ENCODE measurements at regions not wholly inside any gene's neighbourhood (a gene's known extent, or its start where the extent isn't known, plus 50 kb on each side); places are given as distances from the start of the nearest gene placed in this dataset.
"Not testable (repeated sequence)": the region's sequence is repeated elsewhere in the genome, so short reads cannot be mapped to it uniquely, and the experiment has no call there.

- 54 to 56% methylated on average over 5 to 7 of the region's 10 CpGs for WGBS, 2 donors (ENCODE audit: low coverage in 1 of 2)
- Histone ChIP-seq H3K9me3 (no peaks in the 10 kb centered on the region), H3K36me3 (no peaks in the 10 kb centered on the region), H3K27ac (no peak overlapping the region), H3K27me3 (no peaks in the 10 kb centered on the region), H3K4me1 (no peaks in the 10 kb centered on the region), H3K4me3 (no peak overlapping the region)
- no peak for TF ChIP-seq CTCF (IDR thresholded peaks at IDR 0.05)
- TF ChIP-seq POLR2AphosphoS5 (IDR thresholded peaks at IDR 0.05), result no peak
- no peak for TF ChIP-seq EP300 (IDR thresholded peaks at IDR 0.05)
- TF ChIP-seq POLR2A (IDR thresholded peaks at IDR 0.05), result no peak
- ATAC-seq, result no peak
These were observed 342.3 kb downstream of the ZNF674 start for GRCh38 chrX:46202733-46203514.

- no peak for TF ChIP-seq POLR2A (IDR thresholded peaks at IDR 0.05)
- no peak for TF ChIP-seq EP300 (IDR thresholded peaks at IDR 0.05)
- no peak for TF ChIP-seq CTCF (IDR thresholded peaks at IDR 0.05)
- no peak for TF ChIP-seq POLR2AphosphoS5 (IDR thresholded peaks at IDR 0.05)
- 14 to 33% methylated on average over 1 of the region's 1 CpG for WGBS, 2 donors (ENCODE audit: low coverage in 1 of 2)
- Histone ChIP-seq H3K36me3 (no peaks in the 10 kb centered on the region), H3K4me1 (no peaks in the 10 kb centered on the region), H3K27ac (no peak overlapping the region), H3K27me3 (no peaks in the 10 kb centered on the region), H3K4me3 (no peak overlapping the region), H3K9me3 (no peaks in the 10 kb centered on the region)
- no peak for ATAC-seq
These were observed 344.8 kb downstream of the ZNF674 start for GRCh38 chrX:46200413-46200812.

- Histone ChIP-seq H3K27me3 (no peaks in the 10 kb centered on the region), H3K27ac (no peak overlapping the region), H3K4me1 (no peaks in the 10 kb centered on the region), H3K36me3 (no peaks in the 10 kb centered on the region), H3K4me3 (no peak overlapping the region), H3K9me3 (no peaks in the 10 kb centered on the region)
- TF ChIP-seq EP300 (IDR thresholded peaks at IDR 0.05) (no peak), CTCF (IDR thresholded peaks at IDR 0.05) (no peak), POLR2AphosphoS5 (IDR thresholded peaks at IDR 0.05) (no peak), POLR2A (IDR thresholded peaks at IDR 0.05) (no peak)
- ATAC-seq, result no peak
- WGBS, 2 donors (ENCODE audit: low coverage in 1 of 2), result 80 to 100% methylated on average over 1 of the region's 1 CpG
These were observed 346.4 kb downstream of the ZNF674 start for GRCh38 chrX:46198858-46199257.

GRCh38 chrX:46186811-46187106 lies 358.5 kb downstream of the ZNF674 start:
- not testable (repeated sequence) for H3K27me3 ChIP-seq, H3K27ac ChIP-seq, H3K4me3 ChIP-seq, ATAC-seq, H3K9me3 ChIP-seq, H3K4me1 ChIP-seq, H3K36me3 ChIP-seq
- WGBS, 2 donors (ENCODE audit: low coverage in 1 of 2), result 45% methylated on average over 2 of the region's 2 CpGs; no CpG with 5 or more reads in 1 of the 2 donors

- no peak overlapping the region for H3K27ac ChIP-seq
- no peaks in the 10 kb centered on the region for H3K36me3 ChIP-seq
- WGBS, 2 donors (ENCODE audit: low coverage in 1 of 2), result 36 to 59% methylated on average over 6 to 7 of the region's 7 CpGs
- TF ChIP-seq EP300 (IDR thresholded peaks at IDR 0.05) (no peak), POLR2AphosphoS5 (IDR thresholded peaks at IDR 0.05) (no peak), POLR2A (IDR thresholded peaks at IDR 0.05) (no peak), CTCF (IDR thresholded peaks at IDR 0.05) (no peak)
- ATAC-seq, result no peak
- no peaks in the 10 kb centered on the region for H3K9me3 ChIP-seq
- H3K4me1 ChIP-seq, result no peaks in the 10 kb centered on the region
- no peaks in the 10 kb centered on the region for H3K27me3 ChIP-seq
- no peak overlapping the region for H3K4me3 ChIP-seq
These were observed 359.1 kb downstream of the ZNF674 start for GRCh38 chrX:46185923-46186810.
